ENCODE measurements at regions not wholly inside any gene's neighbourhood (a gene's known extent, or its start where the extent isn't known, plus 50 kb on each side); places are given as distances from the start of the nearest gene placed in this dataset.

DNA sequence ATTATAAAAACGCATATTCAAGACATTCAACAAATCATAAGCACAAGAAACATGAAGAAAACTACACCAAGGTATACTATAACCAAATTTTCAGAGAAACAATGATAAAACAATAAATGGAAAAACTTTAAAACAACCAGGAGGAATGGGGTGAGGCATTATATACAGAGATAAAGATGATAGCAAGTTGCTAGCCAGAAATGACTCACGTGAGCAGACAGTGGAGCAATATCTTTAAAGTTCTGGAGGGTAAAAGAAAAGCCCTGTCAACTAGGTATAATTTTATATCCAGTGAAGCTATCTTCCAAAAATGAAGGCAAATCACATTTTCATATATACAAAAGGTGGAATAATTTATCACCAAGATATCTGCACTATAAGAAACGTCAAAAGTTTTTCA lies 97.8 kb upstream of the PCED1B start:
- no peak overlapping the region for H3K4me3 Mint-ChIP-seq
- TF ChIP-seq ATF1 (CRISPR knock-in tag; IDR thresholded peaks at IDR 0.05): no peak
- no peak for TF ChIP-seq NR1H2 (CRISPR knock-in tag; IDR thresholded peaks at IDR 0.05)
- ChIA-PET CTCF (no interaction called here), POLR2A (no interaction called here)
- peaks cover 4% of the 10 kb centered on the region; the same call in 1 of the 2 replicates for H3K9me3 Mint-ChIP-seq
- peaks cover 7% of the 10 kb centered on the region for H3K4me1 Mint-ChIP-seq
- no peaks in the 10 kb centered on the region for H3K27me3 Mint-ChIP-seq (ENCODE audit: low read depth)
- ATAC-seq (no peak), DNase-seq (ENCODE audit: low spot score) (no peak)
- no peaks in the 10 kb centered on the region for H3K36me3 Mint-ChIP-seq
- H3K27ac Mint-ChIP-seq: no peak overlapping the region

- Mint-ChIP-seq H3K27ac (no peak overlapping the region), H3K36me3 (no peaks in the 10 kb centered on the region), H3K27me3 (ENCODE audit: low read depth) (no peaks in the 10 kb centered on the region), H3K4me1 (peaks cover 7% of the 10 kb centered on the region), H3K4me3 (no peak overlapping the region), H3K9me3 (peaks cover 6% of the 10 kb centered on the region)
- POLR2A ChIA-PET: no interaction called here
- CTCF ChIA-PET: interaction anchor here (0.7 to 1.9 kb wide), 9 partner anchors 8 to 236 kb away, joined by 3 to 9 read pairs (median 3); no protein-coding TSS in a partner anchor
- DNase-seq (ENCODE audit: low spot score) (no peak), ATAC-seq (no peak)
- TF ChIP-seq ZBTB43 (CRISPR knock-in tag; IDR thresholded peaks at IDR 0.05) (no peak), ATF2 (CRISPR knock-in tag; IDR thresholded peaks at IDR 0.05; ENCODE audit: borderline replicate concordance, low read depth) (no peak), ATF1 (CRISPR knock-in tag; IDR thresholded peaks at IDR 0.05) (no peak), MYBL2 (CRISPR knock-in tag; IDR thresholded peaks at IDR 0.05) (no peak), TP53 (CRISPR knock-in tag; IDR thresholded peaks at IDR 0.05) (no peak), ATF6 (CRISPR knock-in tag; IDR thresholded peaks at IDR 0.05) (no peak), NR2C2 (CRISPR knock-in tag; IDR thresholded peaks at IDR 0.05) (no peak), ZNF263 (CRISPR knock-in tag; IDR thresholded peaks at IDR 0.05; ENCODE audit: low read depth) (no peak), ZNF121 (CRISPR knock-in tag; IDR thresholded peaks at IDR 0.05) (no peak), IRF2 (CRISPR knock-in tag; IDR thresholded peaks at IDR 0.05; ENCODE audit: borderline replicate concordance, low read depth) (no peak), SMAD4 (CRISPR knock-in tag; IDR thresholded peaks at IDR 0.05) (no peak)
- TF ChIP-seq, protein P1, sequence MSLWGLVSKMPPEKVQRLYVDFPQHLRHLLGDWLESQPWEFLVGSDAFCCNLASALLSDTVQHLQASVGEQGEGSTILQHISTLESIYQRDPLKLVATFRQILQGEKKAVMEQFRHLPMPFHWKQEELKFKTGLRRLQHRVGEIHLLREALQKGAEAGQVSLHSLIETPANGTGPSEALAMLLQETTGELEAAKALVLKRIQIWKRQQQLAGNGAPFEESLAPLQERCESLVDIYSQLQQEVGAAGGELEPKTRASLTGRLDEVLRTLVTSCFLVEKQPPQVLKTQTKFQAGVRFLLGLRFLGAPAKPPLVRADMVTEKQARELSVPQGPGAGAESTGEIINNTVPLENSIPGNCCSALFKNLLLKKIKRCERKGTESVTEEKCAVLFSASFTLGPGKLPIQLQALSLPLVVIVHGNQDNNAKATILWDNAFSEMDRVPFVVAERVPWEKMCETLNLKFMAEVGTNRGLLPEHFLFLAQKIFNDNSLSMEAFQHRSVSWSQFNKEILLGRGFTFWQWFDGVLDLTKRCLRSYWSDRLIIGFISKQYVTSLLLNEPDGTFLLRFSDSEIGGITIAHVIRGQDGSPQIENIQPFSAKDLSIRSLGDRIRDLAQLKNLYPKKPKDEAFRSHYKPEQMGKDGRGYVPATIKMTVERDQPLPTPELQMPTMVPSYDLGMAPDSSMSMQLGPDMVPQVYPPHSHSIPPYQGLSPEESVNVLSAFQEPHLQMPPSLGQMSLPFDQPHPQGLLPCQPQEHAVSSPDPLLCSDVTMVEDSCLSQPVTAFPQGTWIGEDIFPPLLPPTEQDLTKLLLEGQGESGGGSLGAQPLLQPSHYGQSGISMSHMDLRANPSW (CRISPR knock-in tag; conservative IDR thresholded peaks at IDR 0.05; ENCODE audit: low read depth): no peak
- TF ChIP-seq, protein P2, sequence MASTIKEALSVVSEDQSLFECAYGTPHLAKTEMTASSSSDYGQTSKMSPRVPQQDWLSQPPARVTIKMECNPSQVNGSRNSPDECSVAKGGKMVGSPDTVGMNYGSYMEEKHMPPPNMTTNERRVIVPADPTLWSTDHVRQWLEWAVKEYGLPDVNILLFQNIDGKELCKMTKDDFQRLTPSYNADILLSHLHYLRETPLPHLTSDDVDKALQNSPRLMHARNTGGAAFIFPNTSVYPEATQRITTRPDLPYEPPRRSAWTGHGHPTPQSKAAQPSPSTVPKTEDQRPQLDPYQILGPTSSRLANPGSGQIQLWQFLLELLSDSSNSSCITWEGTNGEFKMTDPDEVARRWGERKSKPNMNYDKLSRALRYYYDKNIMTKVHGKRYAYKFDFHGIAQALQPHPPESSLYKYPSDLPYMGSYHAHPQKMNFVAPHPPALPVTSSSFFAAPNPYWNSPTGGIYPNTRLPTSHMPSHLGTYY (CRISPR knock-in tag; IDR thresholded peaks at IDR 0.05): no peak
- TF ChIP-seq, protein P3, sequence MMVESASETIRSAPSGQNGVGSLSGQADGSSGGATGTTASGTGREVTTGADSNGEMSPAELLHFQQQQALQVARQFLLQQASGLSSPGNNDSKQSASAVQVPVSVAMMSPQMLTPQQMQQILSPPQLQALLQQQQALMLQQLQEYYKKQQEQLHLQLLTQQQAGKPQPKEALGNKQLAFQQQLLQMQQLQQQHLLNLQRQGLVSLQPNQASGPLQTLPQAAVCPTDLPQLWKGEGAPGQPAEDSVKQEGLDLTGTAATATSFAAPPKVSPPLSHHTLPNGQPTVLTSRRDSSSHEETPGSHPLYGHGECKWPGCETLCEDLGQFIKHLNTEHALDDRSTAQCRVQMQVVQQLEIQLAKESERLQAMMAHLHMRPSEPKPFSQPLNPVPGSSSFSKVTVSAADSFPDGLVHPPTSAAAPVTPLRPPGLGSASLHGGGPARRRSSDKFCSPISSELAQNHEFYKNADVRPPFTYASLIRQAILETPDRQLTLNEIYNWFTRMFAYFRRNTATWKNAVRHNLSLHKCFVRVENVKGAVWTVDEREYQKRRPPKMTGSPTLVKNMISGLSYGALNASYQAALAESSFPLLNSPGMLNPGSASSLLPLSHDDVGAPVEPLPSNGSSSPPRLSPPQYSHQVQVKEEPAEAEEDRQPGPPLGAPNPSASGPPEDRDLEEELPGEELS (CRISPR knock-in tag; IDR thresholded peaks at IDR 0.05): no peak
Measured at GRCh38 chr12:46982629-46983392, 96.6 kb upstream of the PCED1B start.

All from WTC11 (cell line).